Endothelial cell of umbilical vein (primary cell): ENCODE measurements at regions not wholly inside any gene's neighbourhood (a gene's known extent, or its start where the extent isn't known, plus 50 kb on each side); places are given as distances from the start of the nearest gene placed in this dataset.

ENCODE experiments used
- BruUV-seq: library from RNA; stranded (reverse); fragments of 400-500 nt; replicated peaks from 2 replicates; lab custom pipeline; 2021; lab: Mats Ljungman, UMichigan
- CTCF ChIA-PET: fragments of 300-600, 350-600 bp; sonication (Branson Sonifier 250); formaldehyde crosslinking; loops from one replicate; lab custom pipeline; 2021; ENCODE audit warnings: antibody characterized with exemption, inconsistent platforms; lab: Charles Lee
- POLR2A ChIA-PET: fragments of 300-600, 350-600 bp; sonication (Branson Sonifier 250); formaldehyde crosslinking; loops from one replicate; lab custom pipeline; 2021; ENCODE audit warnings: antibody characterized with exemption, inconsistent platforms; lab: Charles Lee
- DNase-seq: peaks from one replicate; pipeline ENCODE4 v3.0.0-alpha.2; 2011; ENCODE audit warnings: low read depth, low spot score
- FAIRE-seq: peaks from 2 replicates; lab custom pipeline; 2011; peaks lifted over from hg19 to GRCh38; lab: Jason Lieb, UNC
- H2AFZ ChIP-seq: 2 replicates; pipeline ENCODE4 v1.6.0; 2012; ENCODE audit warnings: low read depth, low read length, control low read depth, inconsistent platforms
- H3K27ac ChIP-seq: 2 replicates; pipeline ENCODE4 v1.5.1; 2011; ENCODE audit warnings: low read depth, mild to moderate bottlenecking, control low read depth, low read length, moderate library complexity; ENCODE audit not compliant: insufficient read depth
- H3K27me3 ChIP-seq, 2 experiments: 2 replicates each; pipeline versions ENCODE4 v1.6.0 to v1.6.1; 2011; ENCODE audit warnings: low read length in 2 of 2, mixed read lengths in 1 of 2; ENCODE audit not compliant: control insufficient read depth in 2 of 2, insufficient read depth in 2 of 2
- H3K36me3 ChIP-seq, 2 experiments: 2 replicates in 1 of 2; 3 replicates in 1 of 2; pipeline ENCODE4 v1.5.1; 2011; ENCODE audit warnings: low read length in 2 of 2, mild to moderate bottlenecking in 1 of 2, moderate library complexity in 1 of 2; ENCODE audit not compliant: control insufficient read depth in 2 of 2, insufficient read depth in 2 of 2; ENCODE audit errors: extremely low read depth in 1 of 2
- H3K4me1 ChIP-seq: 3 replicates; pipeline ENCODE4 v1.5.1; 2011; ENCODE audit warnings: mild to moderate bottlenecking, low read length; ENCODE audit not compliant: control insufficient read depth, insufficient read depth; ENCODE audit errors: extremely low read depth
- H3K4me2 ChIP-seq: 2 replicates; pipeline ENCODE4 v1.6.1; 2011; ENCODE audit warnings: low read length, control low read depth, mixed read lengths; ENCODE audit not compliant: insufficient read depth
- H3K4me3 ChIP-seq, 3 experiments: fragments of 200-600 bp in 1 of 3; sonication (generic), shearing (Covaris generic) in 1 of 3; replicated peaks in 1 of 3; 2 replicates each; pipeline ENCODE4 v1.5.1; 2011 to 2016; ENCODE audit warnings: control low read depth in 3 of 3, low read length in 3 of 3, mild to moderate bottlenecking in 2 of 3, inconsistent platforms in 1 of 3, low read depth in 1 of 3, moderate library complexity in 1 of 3; ENCODE audit not compliant: insufficient read depth in 1 of 3
- H3K79me2 ChIP-seq: 2 replicates; pipeline ENCODE4 v1.6.0; 2012; ENCODE audit warnings: low read length, inconsistent platforms; ENCODE audit not compliant: control insufficient read depth, insufficient read depth
- H3K9ac ChIP-seq: replicated peaks from 2 replicates; pipeline ENCODE3; 2011; ENCODE audit warnings: low read length, control low read depth; ENCODE audit not compliant: insufficient read depth; ENCODE audit errors: extremely low read depth
- H3K9me1 ChIP-seq: replicated peaks from 3 replicates; pipeline ENCODE4 v1.6.0; 2011; ENCODE audit warnings: mild to moderate bottlenecking, low read length; ENCODE audit not compliant: control insufficient read depth, insufficient read depth; ENCODE audit errors: extremely low read depth
- H3K9me3 ChIP-seq: replicated peaks from 2 replicates; pipeline ENCODE4 v1.5.1; 2012; ENCODE audit warnings: low read length, inconsistent platforms; ENCODE audit not compliant: control insufficient read depth, insufficient read depth
- H4K20me1 ChIP-seq: replicated peaks from 2 replicates; pipeline ENCODE3; 2011; ENCODE audit warnings: mild to moderate bottlenecking, low read length; ENCODE audit not compliant: control insufficient read depth, insufficient read depth; ENCODE audit errors: extremely low read depth
- CTCF ChIP-seq, 2 donors: IDR thresholded peaks; 1 replicate in 1 of 2; 2 replicates in 1 of 2; pipeline ENCODE4 v1.5.1; 2011; ENCODE audit warnings: low read length in 2 of 2, mild to moderate bottlenecking in 2 of 2, moderate library complexity in 2 of 2, control low read depth in 1 of 2, inconsistent platforms in 1 of 2, low read depth in 1 of 2; ENCODE audit not compliant: insufficient read depth in 1 of 2; ENCODE audit errors: extremely low read depth in 1 of 2
- EZH2 ChIP-seq: IDR thresholded peaks from 2 replicates; pipeline ENCODE4 v1.6.1; 2012; ENCODE audit warnings: borderline replicate concordance, low read depth, mild to moderate bottlenecking, moderate library complexity, low read length, inconsistent platforms; ENCODE audit not compliant: severe bottlenecking
- FOS ChIP-seq: IDR thresholded peaks from 2 replicates; pipeline ENCODE4 v1.6.1; 2011; ENCODE audit warnings: mild to moderate bottlenecking, low read length, moderate library complexity, borderline replicate concordance; ENCODE audit not compliant: insufficient read depth
- GATA2 ChIP-seq: IDR thresholded peaks from 2 replicates; pipeline ENCODE4 v1.7.0; 2011; ENCODE audit warnings: low read depth, mild to moderate bottlenecking, moderate library complexity, mixed read lengths, low read length; ENCODE audit not compliant: insufficient read length, insufficient read depth
- JUN ChIP-seq: IDR thresholded peaks from 2 replicates; pipeline ENCODE4 v1.6.1; 2011; ENCODE audit warnings: borderline replicate concordance, low read depth; ENCODE audit not compliant: insufficient read length, insufficient read depth
- MAX ChIP-seq: IDR thresholded peaks from 2 replicates; pipeline ENCODE4 v1.6.1; 2011; ENCODE audit not compliant: insufficient read depth, insufficient read length
- MYC ChIP-seq: IDR thresholded peaks from one replicate; pipeline ENCODE4 v1.6.1; 2011; ENCODE audit warnings: mild to moderate bottlenecking, low read depth, low read length
- POLR2A ChIP-seq: IDR thresholded peaks from 2 replicates; pipeline ENCODE4 v1.6.1; 2012; ENCODE audit warnings: low read depth, mild to moderate bottlenecking, control low read depth, low read length
- POLR2AphosphoS5 ChIP-seq: IDR thresholded peaks from 2 replicates; pipeline ENCODE4 v1.6.1; 2012; ENCODE audit warnings: low read depth, mild to moderate bottlenecking, control low read depth, low read length, moderate library complexity; ENCODE audit not compliant: insufficient read depth
- dilution Hi-C: fragments of 300-500 bp; cut with MboI; formaldehyde crosslinking; loops from one replicate; pipeline ENCODE4 v1.15.0; 2019; ENCODE audit warnings: low sequenced_read_pairs; ENCODE audit not compliant: extremely low pct_ligation_motif_present
- intact Hi-C: fragments of 100-400 bp; cut with micrococcal nuclease; formaldehyde crosslinking; loops from one replicate; pipeline ENCODE4 v1.10.0; 2022

- no peak overlapping the region for H3K9ac ChIP-seq
- dilution Hi-C loops, result no loop called here
- TF ChIP-seq FOS, result no peak
- TF ChIP-seq JUN, result no peak
- no peak for TF ChIP-seq EZH2
- no peak for TF ChIP-seq POLR2A
- no peak for TF ChIP-seq MAX
- no peak for TF ChIP-seq CTCF (IDR thresholded peaks at IDR 0.05; ENCODE audit: extremely low read depth in 1 of 2, insufficient read depth in 1 of 2, low read depth in 1 of 2, low read length in 2 of 2)
- TF ChIP-seq POLR2AphosphoS5, result no peak
- no peak for TF ChIP-seq GATA2
- no peak for TF ChIP-seq MYC
- H3K9me1 ChIP-seq, result no peaks in the 10 kb centered on the region
- H3K36me3 ChIP-seq, result no peaks in the 10 kb centered on the region
- ChIA-PET POLR2A (no interaction called here), CTCF (interaction anchor here (0.7 to 4.3 kb wide), 9 partner anchors 8 to 209 kb away, joined by 3 to 41 read pairs (median 4); no protein-coding TSS in a partner anchor)
- intact Hi-C loops, result no loop called here
- H3K27me3 ChIP-seq, result no peaks in the 10 kb centered on the region
- no peaks in the 10 kb centered on the region for H3K4me1 ChIP-seq
- no peak overlapping the region for H3K27ac ChIP-seq
- DNase-seq (no peak), FAIRE-seq (no peak)
- no peak overlapping the region for H2AFZ ChIP-seq
- H3K4me3 ChIP-seq, result no peak overlapping the region
- H3K9me3 ChIP-seq, result no peaks in the 10 kb centered on the region
- no peaks in the 10 kb centered on the region for H3K79me2 ChIP-seq
- no peak overlapping the region for H3K4me2 ChIP-seq
- no TSS peak for BruUV-seq
- H4K20me1 ChIP-seq, result no peaks in the 10 kb centered on the region
These were observed 151.0 kb upstream of the PRSS1 start for GRCh38 chr7:142598297-142598696.
